ENCODE measurements at regions not wholly inside any gene's neighbourhood (a gene's known extent, or its start where the extent isn't known, plus 50 kb on each side); places are given as distances from the start of the nearest gene placed in this dataset.
"Not testable (repeated sequence)": the region's sequence is repeated elsewhere in the genome, so short reads cannot be mapped to it uniquely, and the experiment has no call there.

DNA sequence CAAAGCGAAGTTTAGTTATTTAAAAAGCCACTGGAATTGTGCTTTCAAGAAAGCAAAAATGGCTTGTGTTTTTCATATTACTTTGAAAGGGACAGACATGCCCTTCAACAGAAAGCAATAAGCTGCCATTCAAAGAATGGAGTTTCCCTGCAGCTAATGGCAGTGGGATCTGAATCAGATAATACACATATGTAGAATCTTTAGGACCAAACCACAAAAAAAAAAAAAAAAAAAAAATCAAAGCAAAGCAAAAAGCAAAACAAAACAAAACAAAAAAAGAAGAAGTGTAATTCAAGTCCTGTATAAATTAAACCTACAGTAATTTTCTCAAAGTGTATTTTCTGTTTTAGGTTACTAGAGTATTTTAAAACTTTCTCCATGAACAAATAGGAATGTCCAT lies 63.6 kb upstream of the ZNF217 start:
- no peak for FAIRE-seq

DNA sequence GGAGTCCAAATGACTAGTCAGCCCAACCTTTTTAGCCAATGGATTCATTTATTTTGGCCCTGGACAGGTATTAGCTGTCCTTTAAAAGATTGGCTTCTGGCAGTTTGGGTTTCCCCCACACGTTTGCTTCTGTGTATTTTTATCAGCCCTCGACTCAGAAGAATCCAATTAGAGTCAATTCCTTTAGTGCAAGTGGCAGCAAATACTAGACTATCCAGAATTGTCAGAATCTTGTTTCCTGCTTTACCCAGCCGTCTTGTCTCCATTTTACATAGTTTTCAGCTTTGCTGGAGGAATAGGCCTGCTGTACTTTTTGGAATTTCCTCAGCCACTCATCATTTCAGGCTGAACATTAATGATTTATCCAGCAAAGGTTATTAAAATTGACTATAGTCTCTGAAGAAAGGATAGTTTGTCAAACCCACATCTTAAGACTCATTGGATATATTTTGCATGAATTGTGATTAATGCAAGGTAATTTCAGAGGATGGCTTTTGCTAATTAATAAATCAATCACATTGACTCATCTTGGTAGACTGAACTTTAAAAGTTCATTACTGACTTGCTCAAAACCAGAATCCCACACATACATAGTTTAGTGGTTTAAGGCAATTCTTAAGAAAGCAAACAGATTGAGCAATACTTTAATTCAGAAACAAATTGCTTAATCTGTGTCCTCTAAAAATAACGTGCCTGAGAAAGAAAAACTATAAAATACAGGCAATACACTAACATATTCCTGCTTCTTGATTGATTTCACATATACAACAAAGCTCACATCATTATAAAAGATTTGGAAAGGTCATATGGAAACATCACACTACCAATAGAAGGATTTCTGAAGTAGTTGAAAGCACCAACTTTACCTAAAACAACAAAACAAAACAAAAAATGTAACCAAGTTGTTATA lies 62.9 kb upstream of the ZNF217 start:
- peak; percentile 96 for FAIRE-seq

DNA sequence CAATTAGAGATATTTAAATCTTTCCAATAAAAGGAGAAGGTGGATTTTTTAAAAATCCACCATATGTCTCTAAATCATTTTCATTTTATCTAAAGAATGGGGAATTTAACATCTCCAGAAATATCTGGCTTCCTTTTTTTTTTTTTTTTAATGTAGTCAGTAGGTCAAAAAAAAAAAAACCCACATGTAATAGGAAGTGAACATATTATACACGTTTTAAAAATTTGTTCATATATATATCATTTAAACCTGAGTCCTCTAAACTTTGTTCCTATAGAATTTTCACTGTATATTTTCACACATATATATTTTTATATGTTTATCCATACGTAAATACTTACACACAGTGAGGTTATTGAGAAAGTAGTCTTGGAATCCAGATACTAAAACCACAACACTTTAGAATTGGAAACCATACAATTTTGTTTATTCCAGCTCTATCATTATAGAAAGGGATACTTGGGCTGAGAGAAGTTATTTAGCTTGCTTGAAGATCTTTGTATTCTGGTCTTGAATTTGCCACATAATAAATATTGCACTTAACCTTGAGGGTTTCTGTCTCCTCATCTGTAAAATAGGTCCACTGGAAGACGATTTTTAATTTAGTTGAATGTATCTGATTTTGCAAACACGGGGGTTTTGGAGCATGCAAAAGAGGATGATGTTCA lies 62.1 kb upstream of the ZNF217 start:
- no peak for FAIRE-seq

DNA sequence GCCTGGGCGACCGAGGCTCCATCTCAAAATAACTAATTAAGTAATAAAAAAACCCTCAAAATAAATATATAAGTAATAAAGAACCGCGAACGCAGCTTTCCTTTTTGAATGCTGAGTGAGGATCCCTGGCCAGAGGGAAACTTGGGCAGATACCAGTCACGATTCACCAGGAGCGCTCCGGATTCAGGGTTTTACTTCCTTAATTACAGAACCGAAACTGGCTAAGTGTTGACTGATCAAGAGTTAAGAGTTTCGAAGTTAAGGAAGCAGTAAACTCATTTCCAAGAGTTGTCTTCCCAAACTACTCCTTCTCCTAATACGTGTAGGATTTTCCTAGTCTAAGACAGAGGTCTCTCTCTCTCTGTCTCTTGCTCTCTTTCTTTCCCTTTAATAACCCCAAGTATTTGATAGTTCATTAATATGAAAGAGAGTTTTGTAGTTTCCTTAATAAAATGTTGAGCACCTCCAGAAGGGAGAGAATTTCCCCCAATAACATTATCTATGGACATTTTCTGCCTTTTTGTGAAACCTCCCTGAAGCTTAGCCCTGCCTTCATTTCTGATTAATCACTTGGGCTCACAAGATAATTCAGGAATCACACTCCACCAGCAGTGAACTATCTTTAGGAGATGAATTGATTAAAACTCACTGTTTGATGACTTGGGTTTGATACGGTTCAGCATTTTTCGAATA lies 61.4 kb upstream of the ZNF217 start:
- no peak for FAIRE-seq

DNA sequence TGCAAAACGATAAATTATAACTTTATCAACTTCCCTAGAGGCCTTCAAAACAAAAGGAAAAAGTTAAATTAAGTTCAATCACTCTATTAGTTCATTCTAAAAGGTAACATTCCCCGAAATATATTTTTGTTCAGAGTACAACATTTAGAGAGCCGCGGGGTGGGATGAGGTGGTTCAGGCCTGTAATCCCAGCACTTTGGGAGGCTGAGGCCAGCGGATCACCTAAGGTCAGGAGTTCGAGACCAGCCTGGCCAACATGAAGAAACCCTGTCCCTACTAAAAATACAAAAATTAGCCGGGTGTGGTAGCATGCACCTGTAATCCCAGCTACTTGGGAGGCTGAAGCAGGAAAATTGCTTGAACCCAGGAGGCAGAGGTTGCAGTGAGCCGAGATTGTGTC lies 60.9 kb upstream of the ZNF217 start:
- not testable (repeated sequence) for FAIRE-seq

DNA sequence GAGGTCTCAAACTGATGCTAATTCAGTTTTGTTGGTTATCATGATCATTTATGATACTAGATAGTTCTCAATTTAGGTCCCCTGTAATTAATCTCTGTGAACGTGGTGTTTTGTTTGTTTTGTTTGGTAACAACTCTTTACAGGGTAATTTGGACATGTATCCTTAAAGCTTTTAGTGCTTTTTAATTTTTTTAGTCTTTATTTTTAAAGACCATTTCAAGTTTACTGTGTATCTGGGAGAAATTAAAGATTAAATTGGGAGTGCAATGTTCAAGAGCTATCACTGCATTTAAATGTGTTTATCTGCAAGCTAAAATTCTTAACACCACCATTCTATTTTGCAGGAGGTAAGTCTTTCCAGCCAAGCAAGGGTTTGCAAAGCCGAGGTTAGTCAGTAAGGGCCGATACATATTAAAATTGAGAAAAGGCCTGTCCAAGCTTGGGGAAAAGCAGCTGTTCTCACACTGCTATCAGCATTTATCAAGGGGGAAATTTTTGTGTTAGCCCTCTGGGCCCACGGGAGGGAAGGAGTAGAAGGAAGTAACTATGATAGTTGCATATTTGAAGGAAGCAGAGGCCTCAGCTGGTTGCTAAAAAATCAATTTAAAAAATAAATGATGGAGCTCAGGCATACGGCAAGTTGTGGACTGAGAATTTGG lies 59.3 kb upstream of the ZNF217 start:
- peak; percentile 76 for FAIRE-seq

DNA sequence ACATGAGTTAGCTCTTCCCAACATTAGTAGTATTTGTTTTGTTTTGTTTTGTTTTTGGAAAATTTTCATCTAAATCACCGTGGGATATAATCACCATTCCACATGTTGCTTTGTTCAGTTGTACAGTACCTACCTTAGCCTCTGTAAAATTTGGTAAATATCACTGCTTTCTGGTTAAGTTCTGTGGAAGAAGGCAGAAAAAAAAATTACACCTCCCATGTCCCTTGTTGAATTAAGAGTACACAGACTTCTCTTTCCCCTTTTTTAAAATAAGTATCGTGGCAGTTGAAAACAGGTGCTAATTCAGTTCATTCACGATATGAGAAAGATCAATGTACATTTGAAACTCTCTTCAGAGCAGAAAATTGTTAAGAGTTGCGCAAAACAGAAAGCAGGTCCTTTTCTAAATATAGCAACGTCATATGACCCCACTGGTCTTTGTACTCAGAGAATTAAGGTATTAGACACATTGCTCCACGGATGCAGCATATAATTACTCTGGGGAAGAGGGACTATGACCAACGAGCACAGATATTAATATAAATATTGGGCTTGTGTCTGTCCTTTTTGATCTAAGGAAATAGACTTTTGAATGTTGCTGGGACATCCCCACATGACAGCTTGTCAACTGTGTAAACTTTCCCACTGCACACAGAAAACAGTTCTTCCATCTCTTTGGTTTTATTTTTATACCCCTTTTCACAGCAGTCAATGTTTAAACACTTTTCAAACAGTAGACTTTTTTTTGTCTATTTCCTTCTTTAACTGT lies 58.6 kb upstream of the ZNF217 start:
- FAIRE-seq: peak; percentile 87

DNA sequence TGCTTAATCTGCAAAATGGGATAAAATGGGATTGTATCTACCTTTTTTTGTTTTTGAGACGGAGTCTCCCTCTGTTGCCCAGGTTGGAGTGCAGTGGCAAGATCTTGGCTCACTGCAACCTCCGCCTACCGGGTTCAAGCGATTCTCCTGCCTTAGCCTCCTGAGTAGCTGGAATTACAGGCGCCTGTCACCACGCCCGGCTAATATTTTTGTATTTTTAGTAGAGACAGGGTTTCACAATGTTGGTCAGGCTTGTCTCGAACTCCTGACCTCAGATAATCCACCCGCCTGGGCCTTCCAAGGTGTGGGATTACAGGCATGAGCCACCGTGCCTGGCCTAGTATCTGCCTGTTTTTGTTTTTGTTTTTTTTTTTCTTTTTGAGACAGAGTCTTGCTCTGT lies 55.9 kb upstream of the ZNF217 start:
- FAIRE-seq: not testable (repeated sequence)

DNA sequence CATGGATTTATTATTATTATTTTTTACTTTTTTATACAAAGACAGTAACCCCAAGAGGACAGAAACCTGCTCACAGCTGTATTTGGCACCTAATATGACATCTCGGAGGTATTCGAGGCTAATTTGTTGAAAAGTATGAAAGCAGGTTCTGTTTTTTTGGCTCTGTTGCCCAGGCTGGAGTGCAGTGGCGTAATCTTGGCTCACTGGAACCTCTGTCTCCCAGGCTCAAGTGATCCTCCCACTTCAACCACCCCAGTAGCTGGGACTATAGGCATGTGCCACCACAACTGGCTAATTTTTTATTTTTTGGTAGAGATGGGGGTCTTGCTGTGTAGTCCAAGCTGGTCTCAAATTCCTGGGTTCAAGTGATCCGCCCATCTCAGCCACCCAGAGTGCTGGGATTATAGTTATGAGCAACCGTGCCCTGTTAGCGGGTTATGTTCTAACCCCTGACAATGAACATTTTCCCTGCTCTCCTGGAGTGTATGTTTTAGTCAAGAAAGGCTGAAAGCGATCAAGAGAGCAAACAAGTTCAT lies 53.7 kb upstream of the ZNF217 start:
- FAIRE-seq: no peak

DNA sequence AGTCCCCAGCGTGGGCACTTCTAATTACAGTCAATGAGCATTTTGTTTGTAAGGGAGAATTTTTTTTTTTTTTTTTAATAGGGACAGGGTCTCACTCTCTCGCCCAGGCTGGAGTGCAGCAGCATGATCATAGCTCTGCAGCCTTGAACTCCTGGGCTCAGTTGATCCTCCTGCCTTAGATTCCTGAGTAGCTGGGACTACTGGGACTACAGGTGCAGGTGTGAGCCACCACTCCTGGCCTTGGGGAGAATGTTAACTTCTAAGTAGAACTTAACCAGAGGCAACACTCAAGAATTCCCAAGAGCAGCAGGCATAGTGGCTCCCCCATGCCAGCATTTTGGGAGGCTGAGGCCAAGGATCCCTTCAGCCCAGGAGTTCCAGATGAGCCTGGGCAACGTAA lies 52.9 kb upstream of the ZNF217 start:
- FAIRE-seq: no peak

DNA sequence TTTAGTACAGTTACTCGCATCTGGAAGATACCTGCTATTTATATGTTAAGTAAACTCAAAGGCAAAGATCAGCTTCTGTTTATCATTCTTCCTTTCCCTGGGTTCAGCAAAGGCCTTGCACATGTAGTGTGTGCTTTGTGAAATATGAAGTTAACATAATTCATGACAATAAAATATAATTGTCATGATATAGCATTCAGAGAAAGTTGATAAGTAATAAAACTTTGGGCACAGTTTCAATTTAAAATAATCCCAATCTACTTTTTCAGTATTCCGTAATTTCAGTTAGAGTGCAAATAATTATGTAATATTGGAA lies 51.9 kb upstream of the ZNF217 start:
- no peak for FAIRE-seq

DNA sequence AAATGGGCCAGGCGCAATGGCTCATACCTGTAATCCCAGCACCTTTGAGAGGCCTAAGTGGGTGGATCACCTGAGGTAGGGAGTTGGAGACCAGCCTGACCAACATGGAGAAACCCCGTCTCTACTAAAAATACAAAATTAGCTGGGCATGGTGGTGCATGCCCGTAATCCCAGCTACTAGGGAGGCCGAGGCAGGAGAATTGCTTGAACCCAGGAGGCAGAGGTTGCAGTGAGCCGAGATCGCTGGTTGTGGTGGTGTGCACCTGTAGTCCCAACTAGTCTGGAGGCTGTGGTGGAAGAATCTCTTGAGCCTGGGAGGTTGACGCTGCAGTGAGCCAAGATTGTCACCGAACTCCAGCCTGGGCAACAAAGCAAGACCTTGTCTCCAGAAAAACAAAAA lies 50.5 kb upstream of the ZNF217 start:
- not testable (repeated sequence) for FAIRE-seq

Data from G401.6 (cell line).